GM18517 (cell line): ENCODE measurements at regions not wholly inside any gene's neighbourhood (a gene's known extent, or its start where the extent isn't known, plus 50 kb on each side); places are given as distances from the start of the nearest gene placed in this dataset.

Experiments used
- ATAC-seq: cut with Tn5 transposase; IDR thresholded peaks from one replicate; pipeline ENCODE4 v1.9.1; 2021; ENCODE audit warnings: mild to moderate bottlenecking, moderate library complexity; ENCODE audit not compliant: unreplicated experiment

DNA sequence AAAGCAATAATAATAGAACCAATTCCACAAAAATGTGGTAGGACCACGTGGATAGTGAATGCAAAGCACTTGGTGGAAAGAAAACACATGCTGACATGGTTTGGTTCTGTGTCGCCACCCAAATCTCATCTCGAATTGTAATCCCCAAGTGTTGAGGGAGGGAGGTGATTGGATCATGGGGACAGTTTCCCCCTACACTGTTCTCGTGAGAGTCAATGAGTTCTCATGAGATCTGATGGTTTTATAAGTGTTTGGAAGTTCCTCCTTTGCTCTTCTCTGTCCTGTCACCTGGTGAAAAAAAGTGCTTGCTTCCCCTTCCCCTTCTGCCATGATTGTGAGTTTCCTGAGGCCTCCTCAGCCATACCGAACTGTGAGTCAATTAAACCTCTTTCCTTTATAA is 421.9 kb upstream of the CADM1 start:
- no peak for ATAC-seq

DNA sequence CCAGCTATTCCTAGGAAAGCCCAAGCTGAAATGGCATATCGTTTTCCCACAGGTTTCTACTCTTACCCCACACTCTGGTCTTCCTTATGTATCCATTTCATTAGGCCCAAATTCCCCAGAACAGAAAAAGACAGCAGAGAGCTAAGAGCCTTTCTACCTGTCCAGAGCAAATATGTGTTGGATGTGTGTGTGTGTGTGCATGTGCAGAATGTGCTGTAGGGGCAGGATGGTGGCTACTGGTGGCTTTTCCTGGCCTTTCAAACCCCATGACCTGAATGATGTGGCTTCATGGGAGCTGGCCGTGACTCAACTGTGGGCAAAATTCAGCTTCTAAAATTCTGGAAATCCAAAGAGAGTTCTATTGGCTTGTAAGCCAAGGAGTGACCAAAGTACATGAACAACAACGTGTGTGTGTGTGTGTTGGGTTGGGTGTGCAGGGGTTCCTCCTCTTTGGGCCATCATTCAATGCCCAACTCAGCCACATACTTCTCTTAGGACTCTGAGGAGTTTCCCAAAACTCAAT is 421.4 kb upstream of the CADM1 start:
- no peak for ATAC-seq

DNA sequence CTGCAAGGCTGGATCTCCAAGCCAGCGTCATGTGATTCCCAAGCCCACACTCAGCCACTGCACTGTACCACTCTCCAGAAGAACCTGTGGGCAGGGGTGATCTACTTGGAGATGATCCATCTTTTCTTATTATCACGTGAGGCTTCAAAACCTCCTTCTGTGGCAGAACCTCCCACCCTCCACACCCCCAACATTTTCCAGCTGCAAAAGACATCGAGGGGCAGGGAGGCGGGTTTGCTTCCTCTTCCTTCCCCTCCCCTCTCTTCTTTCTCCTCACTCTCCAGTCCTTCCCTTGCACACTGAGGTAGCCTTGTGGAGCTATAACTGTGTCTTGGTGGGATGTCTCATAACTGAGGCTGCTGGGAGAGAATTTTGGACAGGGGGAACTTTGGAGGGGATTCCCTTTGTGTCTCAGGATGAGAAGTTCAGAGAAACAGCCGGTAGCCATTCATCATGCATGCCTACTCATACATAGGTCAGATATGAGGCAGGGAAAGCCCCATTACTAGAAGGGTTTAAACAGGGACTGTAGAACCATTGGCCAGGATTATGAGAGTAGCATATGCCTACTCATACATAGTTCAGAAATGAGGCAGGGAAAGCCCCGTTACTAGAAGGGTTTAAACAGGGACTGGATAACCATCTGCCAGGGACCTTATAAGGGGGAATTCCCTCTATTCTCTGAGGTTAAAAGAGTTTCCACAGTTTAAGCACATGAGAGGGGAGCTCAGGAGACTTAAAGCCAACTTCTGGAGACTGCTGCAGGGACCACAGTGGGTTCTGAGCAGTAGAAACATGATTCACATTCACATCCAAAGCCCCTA is 420.7 kb upstream of the CADM1 start:
- ATAC-seq, result peak; percentile 74

DNA sequence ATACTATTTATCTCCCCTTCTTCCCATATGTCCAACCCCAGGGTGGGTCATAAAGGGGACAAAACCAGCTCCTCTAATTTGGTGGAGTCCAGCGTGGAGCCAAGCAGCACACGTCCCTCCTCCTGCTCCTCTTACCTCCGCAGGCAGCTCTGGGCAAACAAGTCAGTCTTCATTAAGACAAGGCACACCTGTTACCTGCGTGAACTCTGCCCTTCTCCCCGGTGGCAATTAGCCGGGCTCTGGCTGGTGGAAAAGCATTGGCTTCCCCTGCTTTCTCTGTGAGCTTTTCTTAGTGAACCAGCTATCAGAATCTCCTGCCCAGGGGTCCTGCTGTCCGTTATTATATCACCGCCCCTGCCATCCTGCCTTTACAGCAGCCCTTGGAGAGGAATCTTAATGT is 418.7 kb upstream of the CADM1 start:
- ATAC-seq, result no peak

DNA sequence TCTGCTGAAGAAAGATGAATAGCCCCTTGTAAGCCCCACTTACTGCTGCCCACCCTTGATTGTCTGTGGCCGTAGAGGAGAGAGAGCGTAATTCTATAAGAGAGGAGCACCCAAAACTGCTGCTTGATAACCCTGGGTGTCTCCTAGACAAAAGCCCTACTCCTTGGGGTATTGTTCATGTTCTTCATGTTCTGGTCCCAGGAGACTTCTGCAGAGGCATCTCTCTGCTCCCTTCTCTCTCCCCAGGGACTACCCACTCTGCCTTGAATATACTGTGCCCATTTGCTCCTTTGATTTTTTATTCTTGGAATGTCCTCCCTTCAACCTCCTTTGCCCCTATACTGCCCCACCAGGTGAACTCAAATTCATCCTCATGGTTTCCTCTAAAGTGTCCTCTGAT is 417.8 kb upstream of the CADM1 start:
- no peak for ATAC-seq

DNA sequence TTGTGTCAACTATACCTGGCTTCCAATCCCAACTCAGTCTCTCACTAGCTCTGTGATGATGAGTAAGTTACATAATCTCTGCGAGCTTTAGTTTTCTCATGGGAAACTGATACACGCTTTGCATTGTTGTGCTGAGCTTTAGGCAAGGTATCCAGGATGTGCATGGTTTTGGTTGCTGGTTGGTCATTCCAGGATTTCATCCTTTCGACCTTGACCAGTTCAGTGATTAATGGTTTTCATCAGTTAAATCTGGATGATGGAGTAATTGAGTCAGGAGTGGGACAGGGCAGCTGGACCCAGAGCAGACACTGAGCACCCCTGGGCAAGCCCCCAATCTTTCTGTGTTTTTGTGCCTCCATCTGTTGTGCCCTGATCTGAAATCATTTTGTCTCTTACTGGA is 417.3 kb upstream of the CADM1 start:
- no peak for ATAC-seq

DNA sequence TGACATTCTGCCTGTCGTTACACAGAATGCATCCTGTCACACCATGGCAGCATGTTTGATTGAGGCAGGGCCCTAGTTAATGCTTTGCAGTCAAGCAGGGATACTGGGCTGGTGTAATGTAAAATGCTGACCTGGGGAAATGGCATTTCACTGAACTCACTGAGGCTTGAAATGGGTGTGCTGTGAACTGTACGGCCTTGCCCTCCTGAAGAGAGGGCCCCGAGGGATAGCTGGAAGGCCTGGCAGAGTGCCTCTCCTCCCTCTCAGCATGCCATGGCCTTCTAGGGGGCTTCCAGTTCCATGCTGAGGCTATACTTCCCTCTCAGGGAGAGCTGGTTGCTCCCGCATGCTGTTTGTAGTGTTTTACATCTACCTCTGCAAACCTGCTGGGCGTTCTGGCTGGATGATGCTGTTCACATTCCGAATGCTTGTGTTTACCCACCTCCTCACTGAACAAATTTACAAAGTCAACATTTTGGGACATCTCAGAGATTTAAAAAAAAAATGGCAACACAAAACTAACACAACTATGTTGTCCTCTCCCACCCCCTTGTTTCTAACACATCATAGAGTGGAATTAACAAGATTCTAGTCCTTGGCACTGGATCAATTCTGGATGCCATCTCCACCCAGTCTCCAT is 416.7 kb upstream of the CADM1 start:
- no peak for ATAC-seq

DNA sequence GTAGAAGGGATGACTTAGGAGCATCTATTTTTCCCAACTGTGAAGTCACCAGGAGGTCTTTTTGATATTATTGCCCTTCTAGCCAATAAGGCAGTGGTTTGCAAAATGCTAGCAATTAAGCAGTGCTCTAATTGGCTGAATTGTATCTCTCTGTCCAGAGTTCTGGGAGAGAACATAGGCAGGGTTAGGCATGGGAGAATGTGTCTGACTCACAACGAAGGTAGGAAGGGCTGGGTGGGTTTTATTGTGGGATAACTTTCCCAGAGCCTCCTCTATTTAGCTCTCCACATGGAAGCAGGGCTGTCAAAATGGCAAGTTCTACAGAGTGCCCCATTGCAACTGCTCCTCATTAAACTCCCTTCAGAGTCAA is 415.9 kb upstream of the CADM1 start:
- no peak for ATAC-seq

DNA sequence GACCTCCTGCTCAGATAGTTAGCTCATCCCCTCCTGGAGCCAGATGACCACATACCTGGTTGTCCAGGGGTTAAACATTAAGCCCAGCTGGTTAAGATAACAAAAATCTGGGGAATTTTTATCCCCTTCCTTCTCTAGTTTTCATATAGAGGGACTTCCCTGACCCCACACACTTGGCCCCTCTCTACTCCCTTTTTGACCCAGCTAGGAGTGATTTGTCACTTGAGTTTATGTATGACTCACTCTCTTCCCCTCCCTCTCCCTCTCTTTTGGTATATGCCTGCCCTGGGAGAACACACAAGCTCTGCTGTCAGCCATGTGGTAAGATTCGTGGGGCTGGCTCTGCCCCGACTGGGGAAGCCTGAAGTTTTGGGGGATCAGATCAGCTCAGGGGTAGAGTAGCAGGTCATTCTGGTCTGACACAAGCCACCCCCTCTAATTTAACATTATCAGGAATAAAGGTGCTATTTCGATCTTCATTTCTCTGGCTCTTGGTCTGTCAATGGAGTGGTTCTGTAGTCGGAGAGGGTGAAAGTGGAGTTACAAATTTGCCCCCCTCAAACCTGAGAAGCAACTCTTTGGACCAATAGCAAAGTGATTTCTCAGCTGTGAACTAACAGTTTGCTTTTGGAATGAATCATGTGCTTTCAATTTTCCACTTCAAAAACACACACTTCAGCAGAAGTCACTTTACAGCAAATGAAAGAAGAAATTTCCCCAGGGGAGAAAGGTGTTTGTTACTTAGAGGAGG is 415.3 kb upstream of the CADM1 start:
- peak; percentile 67 for ATAC-seq

DNA sequence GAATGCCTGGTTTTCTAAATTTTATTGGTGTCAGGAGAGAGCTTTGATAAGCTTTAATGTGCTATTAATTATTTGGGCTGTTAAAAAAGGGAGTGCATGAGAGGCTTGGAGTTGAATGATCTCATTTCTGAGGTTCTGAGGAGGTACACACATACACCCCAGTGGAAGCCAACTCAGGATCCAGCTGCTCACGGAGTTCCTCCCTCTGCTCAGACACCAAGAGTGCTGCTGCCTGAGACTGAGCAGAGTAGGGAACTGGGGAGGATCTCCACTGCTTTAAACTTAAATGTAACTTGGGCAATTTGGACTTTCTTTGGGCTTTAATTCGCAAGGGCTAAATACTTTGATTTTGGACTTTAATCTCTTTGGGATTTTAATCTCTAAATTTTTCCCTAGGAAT is 414.4 kb upstream of the CADM1 start:
- ATAC-seq, result no peak

DNA sequence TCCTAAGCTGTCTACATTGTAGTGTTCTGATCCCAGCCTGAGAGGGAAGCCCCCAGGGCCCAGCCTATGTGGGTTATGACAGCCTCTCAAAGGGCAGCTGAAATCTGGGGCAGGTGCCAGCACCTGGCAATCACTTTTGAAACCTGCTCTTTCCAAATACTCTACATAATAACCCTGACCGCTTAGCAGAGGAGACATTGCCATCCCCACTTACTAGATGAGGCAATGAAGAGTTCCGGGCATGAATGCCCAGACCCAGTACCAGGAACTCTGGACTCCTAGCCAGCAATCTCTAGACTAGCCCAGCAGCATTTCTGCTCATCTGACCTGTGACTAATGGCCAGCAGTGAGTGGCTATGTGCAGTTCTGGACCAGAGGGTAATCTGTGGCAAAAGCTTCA is 412.4 kb upstream of the CADM1 start:
- ATAC-seq, result no peak

DNA sequence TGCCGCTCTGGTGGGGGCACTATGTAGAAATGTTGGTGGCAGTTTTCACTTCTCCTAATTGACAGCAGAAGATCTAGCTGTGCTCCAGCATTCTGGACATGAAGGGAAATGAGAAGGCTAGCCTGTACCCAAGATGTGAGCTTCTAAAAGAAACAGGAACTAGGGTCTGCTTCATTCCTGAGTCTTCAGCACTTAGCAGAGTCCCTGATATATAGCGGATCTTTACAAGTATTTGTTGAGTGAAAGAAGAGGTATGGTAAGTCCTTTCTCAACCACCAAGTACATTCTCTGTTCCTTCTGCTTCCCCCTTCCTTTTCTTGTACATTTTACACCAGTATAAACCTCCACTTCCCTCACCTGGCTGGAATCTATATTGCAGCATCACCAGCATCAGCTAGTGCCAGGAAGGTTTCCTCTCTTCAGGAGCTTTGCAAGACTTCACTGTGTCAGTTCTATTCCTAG is 408.3 kb upstream of the CADM1 start:
- ATAC-seq, result no peak

DNA sequence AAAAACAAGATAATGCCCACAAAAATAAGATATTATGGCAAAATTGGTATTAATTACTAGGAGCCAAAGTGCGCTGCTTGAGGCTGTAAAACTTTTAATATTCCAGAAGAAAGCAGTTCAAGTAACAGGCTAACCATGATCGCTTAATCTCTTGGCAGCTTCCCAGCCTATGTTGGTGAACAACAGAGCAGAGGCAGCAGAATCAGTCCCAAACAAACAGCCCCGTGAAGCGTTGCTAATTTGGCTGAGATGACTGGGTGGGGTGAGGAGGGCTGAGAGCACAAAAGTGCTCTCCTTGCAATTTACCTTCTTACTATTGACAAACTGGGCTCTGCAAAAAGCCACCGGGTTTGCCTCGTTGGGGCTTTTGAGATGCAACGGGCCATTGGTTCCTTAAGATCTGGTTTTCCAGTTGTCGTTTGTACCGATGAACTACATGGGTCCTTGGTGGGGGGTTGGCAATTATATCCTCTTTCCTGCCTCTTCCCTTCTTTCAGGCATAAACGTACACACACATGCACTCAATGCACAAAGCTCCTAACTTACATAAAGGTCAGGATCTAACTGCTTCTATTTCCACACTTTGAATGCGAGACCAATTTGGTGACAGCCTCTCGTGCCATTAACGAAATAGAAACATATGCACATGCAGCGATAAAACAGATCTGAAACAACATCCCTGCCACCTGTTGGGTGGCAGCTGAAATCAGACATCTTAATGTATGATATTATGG is 407.6 kb upstream of the CADM1 start:
- no peak for ATAC-seq

DNA sequence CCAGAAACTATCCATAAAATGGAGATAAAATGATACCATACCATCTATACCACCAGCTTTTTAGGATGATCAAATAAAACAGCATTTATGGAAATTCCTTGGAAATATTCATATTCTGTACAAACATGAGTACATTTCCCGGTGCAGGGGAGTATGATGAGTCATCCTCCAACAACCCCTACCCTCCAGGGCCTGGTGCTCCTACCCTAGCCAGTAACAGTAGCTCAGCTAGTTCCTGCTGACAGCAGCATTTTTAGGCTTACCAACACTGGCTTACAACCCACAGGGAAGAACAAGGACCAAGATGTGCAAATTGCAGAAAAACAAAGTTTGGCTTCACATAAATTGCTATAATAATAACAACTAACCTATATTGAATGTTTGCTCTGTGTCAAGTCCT is 406.2 kb upstream of the CADM1 start:
- no peak for ATAC-seq

DNA sequence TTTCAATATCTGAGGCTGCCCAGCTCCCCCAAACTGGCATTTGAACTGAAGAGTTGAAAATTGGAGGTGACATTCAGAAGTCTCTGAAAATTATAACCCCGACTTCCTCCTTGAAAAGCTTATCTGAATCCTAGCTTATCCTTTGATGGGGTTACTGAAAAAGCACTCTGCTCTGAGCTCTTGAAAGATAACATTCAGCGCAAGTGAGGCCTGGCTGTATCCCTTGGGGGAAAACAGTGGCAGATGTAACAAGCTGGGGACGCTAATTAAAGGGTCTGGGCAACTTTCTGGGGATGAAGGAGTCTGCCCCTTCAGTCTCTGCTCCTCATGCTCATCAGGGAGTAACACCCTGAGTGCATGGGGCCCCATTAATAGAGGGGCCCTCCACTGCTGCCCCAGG is 402.0 kb upstream of the CADM1 start:
- ATAC-seq, result no peak

DNA sequence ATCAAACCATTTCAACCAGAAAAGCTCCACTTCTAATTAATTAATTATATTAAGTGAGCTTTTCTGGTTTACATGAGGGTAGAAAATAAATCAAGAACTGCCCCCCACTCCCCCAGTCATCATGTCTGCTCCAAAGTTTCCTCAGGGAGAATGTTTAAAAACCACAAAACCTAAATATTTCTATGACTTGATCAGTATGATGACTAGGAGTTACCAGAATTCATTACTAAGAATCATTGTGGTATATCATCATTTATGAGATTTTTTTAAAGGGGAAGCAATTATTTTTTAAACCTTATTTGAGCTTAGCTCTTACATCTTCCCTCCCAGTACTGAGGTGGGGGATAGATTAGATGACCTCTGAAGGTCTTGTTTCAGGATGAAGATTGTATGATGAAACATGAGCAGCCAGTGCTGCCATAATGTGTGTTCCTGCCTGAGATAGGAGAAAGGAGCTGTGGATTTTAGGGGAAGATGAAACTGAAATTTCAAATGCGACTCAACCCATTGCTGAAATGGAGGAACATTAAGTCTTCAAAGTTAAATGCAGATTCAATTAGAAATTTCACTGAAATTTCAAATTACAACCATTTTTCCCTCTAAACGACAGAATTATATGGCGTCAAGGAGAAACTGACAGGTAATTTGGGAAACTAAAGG is 401.3 kb upstream of the CADM1 start:
- ATAC-seq, result no peak

DNA sequence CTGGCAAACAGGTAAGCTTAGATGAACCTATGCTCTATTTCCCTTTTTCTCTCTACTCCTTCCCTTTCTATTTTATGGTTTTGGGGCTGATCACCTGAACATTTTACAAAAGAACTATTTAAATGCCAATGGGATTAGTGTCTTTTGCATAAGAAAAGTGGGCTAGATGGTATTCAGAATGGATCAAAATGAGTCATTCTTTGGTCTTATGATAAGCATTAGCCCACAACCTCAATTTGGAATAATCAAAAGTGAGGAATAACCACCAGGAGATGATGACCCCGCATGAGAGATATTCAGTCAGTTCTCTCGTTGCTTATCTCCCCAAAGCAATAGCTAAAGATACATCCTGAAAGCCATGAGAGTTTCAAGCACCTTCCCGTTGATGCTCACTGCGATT is 399.0 kb upstream of the CADM1 start:
- ATAC-seq, result no peak

DNA sequence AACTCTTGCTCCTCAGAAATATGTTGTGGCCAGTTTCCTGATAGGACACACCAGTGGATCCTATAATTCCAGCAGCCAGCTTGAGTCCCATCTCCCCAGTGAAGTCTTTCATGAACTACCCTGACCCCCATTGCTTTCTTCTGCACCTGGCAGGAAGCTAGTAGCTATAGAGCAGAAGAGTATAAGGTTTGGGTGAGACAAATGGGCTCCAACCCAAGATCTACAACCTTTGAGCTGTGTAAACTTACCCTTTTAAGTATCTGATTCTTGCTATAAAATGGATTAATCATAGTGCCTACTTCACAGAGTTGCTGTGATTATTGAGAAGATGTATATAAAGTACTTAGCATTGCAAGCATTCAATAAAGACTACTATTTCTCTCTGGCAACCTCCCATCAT is 396.9 kb upstream of the CADM1 start:
- ATAC-seq, result no peak

DNA sequence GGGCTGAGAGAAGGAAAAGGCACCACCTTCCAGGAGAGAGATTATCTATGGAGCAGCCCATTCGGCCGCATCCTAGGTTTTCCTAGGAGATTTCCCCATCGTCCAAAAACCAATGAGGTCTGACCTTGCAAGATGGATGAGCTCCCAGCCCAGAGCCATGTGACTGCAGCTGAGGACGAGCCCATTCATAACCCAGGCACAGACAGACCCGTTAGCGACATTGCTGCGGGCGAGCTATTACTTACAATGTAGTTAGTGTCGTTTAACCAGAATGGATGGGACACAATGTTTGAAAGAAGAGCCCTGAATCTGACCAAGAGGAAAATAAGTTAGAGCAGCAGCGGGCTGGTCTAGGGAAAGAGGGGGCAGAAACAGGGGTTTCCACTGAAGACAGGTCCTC is 395.9 kb upstream of the CADM1 start:
- no peak for ATAC-seq

DNA sequence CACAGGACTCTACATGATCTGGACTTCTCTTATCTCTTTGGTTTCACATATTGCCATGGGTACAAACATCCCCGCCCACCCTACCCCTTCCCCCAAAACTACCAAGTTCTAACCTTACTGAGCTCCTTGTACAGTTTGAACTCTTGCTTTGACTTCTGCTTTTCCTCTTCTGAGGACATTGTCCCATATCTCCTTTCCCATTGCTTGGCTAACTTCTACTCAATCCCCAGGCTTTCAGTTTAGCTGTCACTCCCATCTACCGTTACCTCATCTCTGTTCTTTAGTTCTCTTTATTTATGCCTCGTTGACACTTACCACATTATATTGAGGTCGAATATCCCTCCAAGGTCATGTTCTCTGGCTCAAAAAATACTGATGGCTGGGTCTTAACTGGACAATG is 393.5 kb upstream of the CADM1 start:
- no peak for ATAC-seq

DNA sequence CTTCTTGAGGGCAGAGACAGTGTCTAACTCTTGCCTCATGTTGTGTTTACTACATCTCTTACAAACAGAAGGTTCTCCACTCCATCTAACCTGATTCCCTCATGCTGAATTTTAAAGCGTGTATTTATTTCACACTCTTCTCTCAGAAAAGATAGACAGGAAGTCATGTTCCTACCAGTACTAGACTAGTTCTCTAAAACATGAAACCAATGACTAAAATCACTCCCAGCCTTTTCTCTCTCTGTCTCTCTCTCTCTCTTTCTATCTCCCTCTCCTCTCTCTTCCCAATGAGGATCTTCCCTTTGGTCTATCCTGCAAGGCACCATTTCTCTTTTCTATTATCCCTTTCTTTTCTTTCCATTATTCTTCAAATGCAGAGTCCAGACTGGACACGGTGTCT is 391.9 kb upstream of the CADM1 start:
- no peak for ATAC-seq
